H1 (cell line): ENCODE measurements at regions not wholly inside any gene's neighbourhood (a gene's known extent, or its start where the extent isn't known, plus 50 kb on each side); places are given as distances from the start of the nearest gene placed in this dataset.

Experiments used
- ATF3 ChIP-seq: IDR thresholded peaks from 2 replicates; pipeline ENCODE4 v1.6.1; 2011; ENCODE audit warnings: low read depth, mild to moderate bottlenecking, low read length; ENCODE audit not compliant: insufficient read depth
- CTCF ChIP-seq, 3 experiments: IDR thresholded peaks; 1 replicate in 2 of 3; 2 replicates in 1 of 3; pipeline versions ENCODE4 v1.5.1 to v1.6.1; 2011; ENCODE audit warnings: low read length in 3 of 3, mild to moderate bottlenecking in 3 of 3, inconsistent platforms in 2 of 3, low read depth in 1 of 3, moderate library complexity in 1 of 3; ENCODE audit not compliant: insufficient read depth in 1 of 3; ENCODE audit errors: control extremely low read depth in 1 of 3
- EZH2 ChIP-seq: fragments of 200-600 bp; sonication (generic); IDR thresholded peaks from 2 replicates; pipeline ENCODE4 v1.7.1; 2012; ENCODE audit warnings: low read depth, mild to moderate bottlenecking, moderate library complexity, low read length, inconsistent platforms; ENCODE audit not compliant: severe bottlenecking
- RFX5 ChIP-seq: IDR thresholded peaks from 2 replicates; pipeline ENCODE4 v1.6.1; 2011; ENCODE audit warnings: low read depth, low read length, improper control_type of control experiment, borderline replicate concordance
- YY1 ChIP-seq: IDR thresholded peaks from 2 replicates; pipeline ENCODE4 v1.6.1; 2011; ENCODE audit warnings: low read depth, mild to moderate bottlenecking, low read length

- TF ChIP-seq CTCF (IDR thresholded peaks at IDR 0.05; ENCODE audit: control extremely low read depth in 1 of 3, insufficient read depth in 1 of 3, low read depth in 1 of 3, low read length in 3 of 3) (no peak), YY1 (no peak), ATF3 (no peak), RFX5 (no peak), EZH2 (no peak)
Observed at GRCh38 chr11:38481391-38481790, 1883.4 kb upstream of the RAG2 start.
